ENCODE measurements at regions not wholly inside any gene's neighbourhood (a gene's known extent, or its start where the extent isn't known, plus 50 kb on each side); places are given as distances from the start of the nearest gene placed in this dataset.

DNA sequence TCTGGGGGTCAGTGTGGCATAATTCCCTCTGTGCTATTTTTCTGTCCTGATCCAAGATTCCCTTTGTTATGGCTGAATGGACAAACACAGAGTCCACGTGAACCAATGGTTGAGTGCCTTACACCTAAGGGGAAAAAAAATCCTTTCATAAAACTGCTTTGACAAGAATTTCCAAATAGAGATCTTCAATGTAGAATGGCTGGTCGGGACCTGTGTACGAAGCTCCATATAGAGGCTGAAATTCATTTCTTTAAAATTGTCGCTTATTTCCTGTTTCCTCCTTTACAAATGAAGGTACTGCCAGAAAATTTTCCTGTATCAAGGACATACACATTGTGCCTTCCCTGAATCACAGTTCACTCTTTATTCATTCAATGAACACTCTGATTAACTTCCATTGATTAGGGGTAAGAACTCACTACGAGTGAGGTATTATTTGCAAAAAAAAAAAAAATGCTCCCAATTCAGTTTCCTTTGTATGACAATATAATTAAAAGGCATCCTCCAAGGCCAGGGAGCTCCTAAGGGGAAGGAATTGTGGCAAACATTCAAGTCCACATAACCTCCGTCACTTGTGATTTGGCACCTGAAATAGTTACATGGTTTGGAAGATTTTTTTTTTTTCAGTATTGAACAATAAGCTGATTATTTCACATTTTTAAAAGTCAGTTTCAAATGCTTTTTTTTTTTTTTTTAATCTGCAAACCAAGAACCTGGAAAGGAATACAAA, 293.8 kb downstream of the MEX3B start:
- TF ChIP-seq, protein P1, sequence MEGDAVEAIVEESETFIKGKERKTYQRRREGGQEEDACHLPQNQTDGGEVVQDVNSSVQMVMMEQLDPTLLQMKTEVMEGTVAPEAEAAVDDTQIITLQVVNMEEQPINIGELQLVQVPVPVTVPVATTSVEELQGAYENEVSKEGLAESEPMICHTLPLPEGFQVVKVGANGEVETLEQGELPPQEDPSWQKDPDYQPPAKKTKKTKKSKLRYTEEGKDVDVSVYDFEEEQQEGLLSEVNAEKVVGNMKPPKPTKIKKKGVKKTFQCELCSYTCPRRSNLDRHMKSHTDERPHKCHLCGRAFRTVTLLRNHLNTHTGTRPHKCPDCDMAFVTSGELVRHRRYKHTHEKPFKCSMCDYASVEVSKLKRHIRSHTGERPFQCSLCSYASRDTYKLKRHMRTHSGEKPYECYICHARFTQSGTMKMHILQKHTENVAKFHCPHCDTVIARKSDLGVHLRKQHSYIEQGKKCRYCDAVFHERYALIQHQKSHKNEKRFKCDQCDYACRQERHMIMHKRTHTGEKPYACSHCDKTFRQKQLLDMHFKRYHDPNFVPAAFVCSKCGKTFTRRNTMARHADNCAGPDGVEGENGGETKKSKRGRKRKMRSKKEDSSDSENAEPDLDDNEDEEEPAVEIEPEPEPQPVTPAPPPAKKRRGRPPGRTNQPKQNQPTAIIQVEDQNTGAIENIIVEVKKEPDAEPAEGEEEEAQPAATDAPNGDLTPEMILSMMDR (IDR thresholded peaks at IDR 0.05), result no peak
- TF ChIP-seq POLR2AphosphoS5 (IDR thresholded peaks at IDR 0.05; ENCODE audit: low read depth, low read length), result no peak
- no peak for TF ChIP-seq TCF7L2 (IDR thresholded peaks at IDR 0.05; ENCODE audit: low read depth, low read length)
